ENCODE measurements at regions not wholly inside any gene's neighbourhood (a gene's known extent, or its start where the extent isn't known, plus 50 kb on each side); places are given as distances from the start of the nearest gene placed in this dataset.

- TF ChIP-seq CREB5 (CRISPR knock-in tag; IDR thresholded peaks at IDR 0.05; ENCODE audit: low read depth) (no peak), TOX (CRISPR knock-in tag; IDR thresholded peaks at IDR 0.05; ENCODE audit: borderline replicate concordance) (no peak)
Measured at GRCh38 chr18:44325903-44326635, 354.6 kb upstream of the SETBP1 start (continued).

DNA sequence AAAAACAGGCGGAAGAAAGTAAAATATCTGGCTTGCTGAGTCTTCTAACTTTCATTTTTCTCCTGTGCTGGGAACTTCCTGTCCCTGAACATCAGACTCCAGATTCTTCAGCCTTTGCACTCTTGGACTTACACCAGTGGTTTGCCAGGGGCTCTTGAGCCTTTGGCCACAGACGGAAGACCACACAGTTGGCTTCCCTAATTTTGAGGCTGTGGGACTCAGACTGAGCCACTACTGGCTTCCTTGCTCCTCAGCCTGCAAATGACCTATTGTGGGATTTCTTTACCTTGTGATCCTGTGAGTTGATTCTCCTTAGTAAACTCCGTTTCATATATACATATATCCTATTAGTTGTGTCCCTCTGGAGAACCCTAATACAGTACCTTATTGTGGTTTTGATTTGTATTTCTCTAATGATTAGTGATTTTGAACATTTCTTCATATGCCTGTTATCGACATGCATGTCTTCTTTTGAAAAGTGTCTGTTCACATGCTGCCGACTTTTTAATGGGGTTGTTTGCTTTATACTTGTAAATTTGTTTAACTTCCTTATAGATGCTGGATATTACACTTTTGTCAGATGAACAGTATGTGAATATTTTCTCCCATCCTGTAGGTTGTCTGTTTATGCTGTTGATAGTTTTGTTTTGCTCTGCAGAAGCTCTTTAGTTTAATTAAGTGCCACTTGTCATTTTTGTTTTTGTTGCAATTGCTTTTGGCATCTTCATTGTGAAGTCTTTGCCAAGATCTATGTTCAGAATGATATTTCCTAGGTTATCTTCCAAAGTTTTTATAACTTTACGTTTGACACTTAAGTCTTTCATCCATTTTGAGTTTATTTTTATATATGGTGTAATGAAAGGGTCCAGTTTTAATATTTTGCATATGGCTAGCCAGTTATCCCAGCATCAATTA, 348.8 kb upstream of the SETBP1 start:
- no peak for TF ChIP-seq ZNF8 (CRISPR knock-in tag; IDR thresholded peaks at IDR 0.05)
- no peak for TF ChIP-seq PATZ1 (CRISPR knock-in tag; IDR thresholded peaks at IDR 0.05; ENCODE audit: borderline replicate concordance)
- TF ChIP-seq RARB (CRISPR knock-in tag; IDR thresholded peaks at IDR 0.05), result no peak
- no peak for TF ChIP-seq ZFP3 (CRISPR knock-in tag; IDR thresholded peaks at IDR 0.05)
- TF ChIP-seq OSR1 (CRISPR knock-in tag; IDR thresholded peaks at IDR 0.05), result no peak
- TF ChIP-seq ARNTL (CRISPR knock-in tag; IDR thresholded peaks at IDR 0.05; ENCODE audit: borderline replicate concordance, low read depth), result no peak
- no peak for TF ChIP-seq TOX (CRISPR knock-in tag; IDR thresholded peaks at IDR 0.05; ENCODE audit: borderline replicate concordance)
- no peak for TF ChIP-seq ESRRG (CRISPR knock-in tag; IDR thresholded peaks at IDR 0.05)
- no peak for TF ChIP-seq TCF4 (CRISPR knock-in tag; IDR thresholded peaks at IDR 0.05; ENCODE audit: borderline replicate concordance)
- TF ChIP-seq SNAI2 (CRISPR knock-in tag; IDR thresholded peaks at IDR 0.05), result no peak
- TF ChIP-seq BACH2 (CRISPR knock-in tag; IDR thresholded peaks at IDR 0.05; ENCODE audit: borderline replicate concordance), result no peak
- no peak for TF ChIP-seq CREB5 (CRISPR knock-in tag; IDR thresholded peaks at IDR 0.05; ENCODE audit: low read depth)
- TF ChIP-seq, protein P1, sequence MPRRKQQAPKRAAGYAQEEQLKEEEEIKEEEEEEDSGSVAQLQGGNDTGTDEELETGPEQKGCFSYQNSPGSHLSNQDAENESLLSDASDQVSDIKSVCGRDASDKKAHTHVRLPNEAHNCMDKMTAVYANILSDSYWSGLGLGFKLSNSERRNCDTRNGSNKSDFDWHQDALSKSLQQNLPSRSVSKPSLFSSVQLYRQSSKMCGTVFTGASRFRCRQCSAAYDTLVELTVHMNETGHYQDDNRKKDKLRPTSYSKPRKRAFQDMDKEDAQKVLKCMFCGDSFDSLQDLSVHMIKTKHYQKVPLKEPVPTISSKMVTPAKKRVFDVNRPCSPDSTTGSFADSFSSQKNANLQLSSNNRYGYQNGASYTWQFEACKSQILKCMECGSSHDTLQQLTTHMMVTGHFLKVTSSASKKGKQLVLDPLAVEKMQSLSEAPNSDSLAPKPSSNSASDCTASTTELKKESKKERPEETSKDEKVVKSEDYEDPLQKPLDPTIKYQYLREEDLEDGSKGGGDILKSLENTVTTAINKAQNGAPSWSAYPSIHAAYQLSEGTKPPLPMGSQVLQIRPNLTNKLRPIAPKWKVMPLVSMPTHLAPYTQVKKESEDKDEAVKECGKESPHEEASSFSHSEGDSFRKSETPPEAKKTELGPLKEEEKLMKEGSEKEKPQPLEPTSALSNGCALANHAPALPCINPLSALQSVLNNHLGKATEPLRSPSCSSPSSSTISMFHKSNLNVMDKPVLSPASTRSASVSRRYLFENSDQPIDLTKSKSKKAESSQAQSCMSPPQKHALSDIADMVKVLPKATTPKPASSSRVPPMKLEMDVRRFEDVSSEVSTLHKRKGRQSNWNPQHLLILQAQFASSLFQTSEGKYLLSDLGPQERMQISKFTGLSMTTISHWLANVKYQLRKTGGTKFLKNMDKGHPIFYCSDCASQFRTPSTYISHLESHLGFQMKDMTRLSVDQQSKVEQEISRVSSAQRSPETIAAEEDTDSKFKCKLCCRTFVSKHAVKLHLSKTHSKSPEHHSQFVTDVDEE (CRISPR knock-in tag; IDR thresholded peaks at IDR 0.05), result no peak
- TF ChIP-seq ZNF565 (CRISPR knock-in tag; conservative IDR thresholded peaks at IDR 0.05; ENCODE audit: low read depth), result no peak
- no peak for ATAC-seq

DNA sequence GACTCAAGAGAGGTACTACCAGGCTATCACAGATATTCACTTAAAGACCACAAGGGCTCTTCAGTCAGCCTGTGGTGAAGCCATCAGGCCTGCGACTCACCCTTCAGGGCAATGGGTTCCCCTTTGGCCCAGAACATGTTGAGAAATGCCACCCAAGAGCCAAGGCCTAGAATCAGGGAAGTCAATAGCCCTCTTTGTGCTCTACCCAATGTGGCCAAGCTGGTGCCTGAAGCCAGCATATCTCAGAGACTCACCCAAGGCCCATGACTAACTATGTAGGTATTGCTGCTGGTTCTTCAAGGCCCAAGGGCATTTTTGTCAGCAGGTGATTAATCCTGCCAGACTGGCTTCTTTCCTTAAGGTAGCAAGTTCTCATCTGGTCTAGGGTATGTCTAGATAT, 338.9 kb upstream of the SETBP1 start:
- ATAC-seq, result no peak
- no peak for TF ChIP-seq CSRNP3 (CRISPR knock-in tag; IDR thresholded peaks at IDR 0.05)
- no peak for TF ChIP-seq ZNF565 (CRISPR knock-in tag; conservative IDR thresholded peaks at IDR 0.05; ENCODE audit: low read depth)
- TF ChIP-seq ZNF8 (CRISPR knock-in tag; IDR thresholded peaks at IDR 0.05), result no peak
- TF ChIP-seq ZC3H10 (CRISPR knock-in tag; IDR thresholded peaks at IDR 0.05), result no peak
- no peak for TF ChIP-seq BACH2 (CRISPR knock-in tag; IDR thresholded peaks at IDR 0.05; ENCODE audit: borderline replicate concordance)
- TF ChIP-seq ZNF70 (CRISPR knock-in tag; IDR thresholded peaks at IDR 0.05), result no peak
- no peak for TF ChIP-seq OSR1 (CRISPR knock-in tag; IDR thresholded peaks at IDR 0.05)
- no peak for TF ChIP-seq ISL1 (CRISPR knock-in tag; IDR thresholded peaks at IDR 0.05)
- TF ChIP-seq CSDC2 (CRISPR knock-in tag; IDR thresholded peaks at IDR 0.05), result no peak
- no peak for TF ChIP-seq PATZ1 (CRISPR knock-in tag; IDR thresholded peaks at IDR 0.05; ENCODE audit: borderline replicate concordance)
- TF ChIP-seq RARB (CRISPR knock-in tag; IDR thresholded peaks at IDR 0.05), result no peak
- TF ChIP-seq GLIS3 (CRISPR knock-in tag; IDR thresholded peaks at IDR 0.05), result no peak
- no peak for TF ChIP-seq ARNTL (CRISPR knock-in tag; IDR thresholded peaks at IDR 0.05; ENCODE audit: borderline replicate concordance, low read depth)

Data from SK-N-SH treated with all-trans-retinoic acid at 6 μM for 48 hours (cell line).